ENCODE measurements at regions not wholly inside any gene's neighbourhood (a gene's known extent, or its start where the extent isn't known, plus 50 kb on each side); places are given as distances from the start of the nearest gene placed in this dataset.

DNA sequence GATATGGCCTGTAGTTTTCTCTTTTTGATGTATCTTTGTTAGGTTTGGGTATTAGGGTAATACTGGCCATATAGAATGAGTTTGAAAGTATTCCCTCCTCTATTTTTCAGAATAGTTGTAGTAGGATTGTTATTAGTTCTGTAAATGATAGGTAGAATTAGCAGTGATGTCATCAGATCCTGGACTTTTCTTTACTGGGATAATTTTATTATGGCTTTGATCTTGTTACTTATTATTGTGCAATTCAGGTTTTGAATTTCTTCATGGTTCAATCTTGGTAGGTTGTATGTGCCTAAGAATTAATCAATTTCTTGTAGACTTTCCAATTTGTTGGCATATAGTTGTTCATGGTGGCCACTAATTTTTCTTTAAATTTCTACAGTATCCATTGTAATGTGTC lies 916.6 kb downstream of the CCDC85A start:
- H3K27me3 ChIP-seq, result no peaks in the 10 kb centered on the region
- no peak overlapping the region for H3K27ac ChIP-seq
- no peak for DNase-seq
- intact Hi-C loops (cut with DNase I), result no loop called here
- no peaks in the 10 kb centered on the region for H3K36me3 ChIP-seq
- no peaks in the 10 kb centered on the region for H3K4me1 ChIP-seq (ENCODE audit: insufficient read depth)
- H3K9me3 ChIP-seq, result no peaks in the 10 kb centered on the region
- TF ChIP-seq POLR2A (IDR thresholded peaks at IDR 0.05) (no peak), EP300 (IDR thresholded peaks at IDR 0.05) (no peak)
- TF ChIP-seq, protein P1, sequence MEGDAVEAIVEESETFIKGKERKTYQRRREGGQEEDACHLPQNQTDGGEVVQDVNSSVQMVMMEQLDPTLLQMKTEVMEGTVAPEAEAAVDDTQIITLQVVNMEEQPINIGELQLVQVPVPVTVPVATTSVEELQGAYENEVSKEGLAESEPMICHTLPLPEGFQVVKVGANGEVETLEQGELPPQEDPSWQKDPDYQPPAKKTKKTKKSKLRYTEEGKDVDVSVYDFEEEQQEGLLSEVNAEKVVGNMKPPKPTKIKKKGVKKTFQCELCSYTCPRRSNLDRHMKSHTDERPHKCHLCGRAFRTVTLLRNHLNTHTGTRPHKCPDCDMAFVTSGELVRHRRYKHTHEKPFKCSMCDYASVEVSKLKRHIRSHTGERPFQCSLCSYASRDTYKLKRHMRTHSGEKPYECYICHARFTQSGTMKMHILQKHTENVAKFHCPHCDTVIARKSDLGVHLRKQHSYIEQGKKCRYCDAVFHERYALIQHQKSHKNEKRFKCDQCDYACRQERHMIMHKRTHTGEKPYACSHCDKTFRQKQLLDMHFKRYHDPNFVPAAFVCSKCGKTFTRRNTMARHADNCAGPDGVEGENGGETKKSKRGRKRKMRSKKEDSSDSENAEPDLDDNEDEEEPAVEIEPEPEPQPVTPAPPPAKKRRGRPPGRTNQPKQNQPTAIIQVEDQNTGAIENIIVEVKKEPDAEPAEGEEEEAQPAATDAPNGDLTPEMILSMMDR (IDR thresholded peaks at IDR 0.05), result no peak
- H3K4me3 ChIP-seq, result no peak overlapping the region

DNA sequence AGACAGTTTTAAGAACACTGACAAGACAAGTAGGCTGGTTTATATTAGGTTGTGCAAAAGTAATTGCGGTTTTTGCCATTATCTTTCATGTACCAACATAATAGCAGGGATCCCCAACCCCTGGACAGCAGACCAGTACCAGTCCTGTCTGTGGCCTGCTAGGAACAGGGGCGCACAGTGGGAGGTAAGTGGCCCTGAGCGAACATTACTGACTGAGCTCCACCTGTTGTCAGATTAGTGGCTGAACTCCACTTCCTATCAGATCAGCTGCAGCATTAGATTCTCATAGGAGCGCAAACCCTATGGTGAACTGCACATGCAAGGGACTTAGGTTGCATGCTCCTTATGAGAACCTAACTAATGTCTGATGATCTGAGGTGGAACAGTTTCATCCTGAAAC lies 921.9 kb downstream of the CCDC85A start:
- no peaks in the 10 kb centered on the region for H3K36me3 ChIP-seq
- TF ChIP-seq POLR2A (IDR thresholded peaks at IDR 0.05), result no peak
- no peak for TF ChIP-seq EP300 (IDR thresholded peaks at IDR 0.05)
- TF ChIP-seq, protein P1 (IDR thresholded peaks at IDR 0.05), result no peak
- H3K4me3 ChIP-seq, result no peak overlapping the region
- no peaks in the 10 kb centered on the region for H3K27me3 ChIP-seq
- no peak overlapping the region for H3K27ac ChIP-seq
- no peaks in the 10 kb centered on the region for H3K4me1 ChIP-seq (ENCODE audit: insufficient read depth)
- no peak for DNase-seq
- 87 to 90% (median 88%) methylated on average over 4 of the region's 4 CpGs for whole genome bisulfite sequencing, 3 donors
- no peaks in the 10 kb centered on the region for H3K9me3 ChIP-seq
- intact Hi-C loops (cut with DNase I), result no loop called here

DNA sequence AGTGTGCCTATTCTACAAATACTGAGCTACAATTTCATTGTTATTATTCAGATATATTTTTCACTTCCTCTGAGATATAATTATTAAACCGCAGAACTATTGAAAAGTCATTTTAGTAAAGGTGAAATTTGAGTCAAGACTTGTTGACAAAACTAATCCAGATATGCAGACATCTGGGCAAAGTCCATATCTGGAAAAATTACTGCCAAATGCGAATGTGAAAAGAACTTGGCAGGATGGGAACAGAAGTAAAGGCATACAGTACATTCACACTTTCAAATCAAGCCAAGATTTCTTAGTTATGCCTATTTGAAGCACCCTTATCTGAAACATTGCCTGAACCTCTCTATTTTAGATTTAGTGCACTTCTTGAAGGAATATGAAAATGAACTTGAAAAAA lies 923.6 kb downstream of the CCDC85A start:
- no peak for TF ChIP-seq EP300 (IDR thresholded peaks at IDR 0.05)
- no peak for TF ChIP-seq POLR2A (IDR thresholded peaks at IDR 0.05)
- TF ChIP-seq, protein P1 (IDR thresholded peaks at IDR 0.05), result no peak

DNA sequence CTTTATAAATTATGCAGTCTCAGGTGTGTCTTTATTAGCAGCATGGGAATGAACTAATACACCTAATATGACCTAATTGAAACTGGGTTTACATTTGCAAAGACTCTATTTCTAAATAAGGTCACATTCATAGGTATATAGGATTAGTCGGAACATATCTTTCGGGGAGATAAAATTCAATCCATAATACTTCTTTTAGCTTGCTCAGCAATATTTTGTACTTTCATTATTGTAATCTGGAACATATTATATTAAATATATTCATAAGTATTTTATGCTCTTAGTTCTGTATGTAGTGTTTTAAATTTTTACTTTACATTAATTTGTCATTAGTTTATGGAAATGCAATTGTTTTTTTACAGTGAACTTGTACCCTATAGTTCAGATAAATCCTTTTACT lies 927.7 kb downstream of the CCDC85A start:
- no peak for DNase-seq
- TF ChIP-seq POLR2A (IDR thresholded peaks at IDR 0.05) (no peak), EP300 (IDR thresholded peaks at IDR 0.05) (no peak)
- TF ChIP-seq, protein P1 (IDR thresholded peaks at IDR 0.05), result no peak
- 95 to 99% (median 95%) methylated on average over 2 of the region's 2 CpGs for WGBS, 3 donors
- no peaks in the 10 kb centered on the region for H3K9me3 ChIP-seq
- no peaks in the 10 kb centered on the region for H3K27me3 ChIP-seq
- H3K4me3 ChIP-seq, result no peak overlapping the region
- H3K4me1 ChIP-seq (ENCODE audit: insufficient read depth), result no peaks in the 10 kb centered on the region
- H3K27ac ChIP-seq, result no peak overlapping the region
- intact Hi-C loops (cut with DNase I), result no loop called here
- H3K36me3 ChIP-seq, result no peaks in the 10 kb centered on the region

More for the DNA sequence above, 923.6 kb downstream of the CCDC85A start:
- Histone ChIP-seq H3K9me3 (no peaks in the 10 kb centered on the region), H3K4me1 (ENCODE audit: insufficient read depth) (no peaks in the 10 kb centered on the region), H3K4me3 (no peak overlapping the region), H3K27ac (no peak overlapping the region), H3K27me3 (no peaks in the 10 kb centered on the region), H3K36me3 (no peaks in the 10 kb centered on the region)
- intact Hi-C loops (cut with DNase I), result no loop called here
- DNase-seq, result no peak
- 6 to 25% (median 8%) methylated on average over 2 of the region's 2 CpGs for WGBS, 3 donors

DNA sequence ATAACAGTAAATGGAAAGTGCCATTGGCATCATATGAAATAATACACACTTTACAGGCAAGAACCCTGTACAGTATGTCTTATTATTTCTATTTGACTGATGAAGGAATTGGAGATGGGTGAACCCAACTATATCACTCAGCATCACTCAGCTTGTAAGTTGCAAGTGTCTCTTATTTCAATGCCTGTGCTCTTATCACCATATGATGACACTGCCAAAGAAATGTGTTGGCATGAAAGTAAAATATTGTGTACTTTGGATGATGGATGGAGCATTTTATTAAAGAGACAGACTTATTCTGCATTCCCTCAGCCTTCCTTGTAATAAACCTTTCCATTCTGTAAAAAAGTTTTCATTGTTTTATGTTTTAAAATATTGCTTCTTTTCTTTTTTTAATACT lies 927.5 kb upstream of the VRK2 start:
- H3K27ac ChIP-seq, result no peak overlapping the region
- TF ChIP-seq POLR2A (IDR thresholded peaks at IDR 0.05) (no peak), EP300 (IDR thresholded peaks at IDR 0.05) (no peak)
- TF ChIP-seq, protein P1 (IDR thresholded peaks at IDR 0.05), result no peak
- H3K4me3 ChIP-seq, result no peak overlapping the region
- DNase-seq, result no peak
- no peaks in the 10 kb centered on the region for H3K27me3 ChIP-seq
- no peaks in the 10 kb centered on the region for H3K36me3 ChIP-seq
- H3K9me3 ChIP-seq, result no peaks in the 10 kb centered on the region
- no peaks in the 10 kb centered on the region for H3K4me1 ChIP-seq (ENCODE audit: insufficient read depth)
- intact Hi-C loops (cut with DNase I), result no loop called here

All from ovary (tissue), 7 donors.